T-helper 2 cell treated with Interferon-gamma antibody and Interleukin-4, amounts not matched to agents 5 μg/mL and 100 μg/mL, for 36 hours (primary cell): ENCODE measurements at regions not wholly inside any gene's neighbourhood (a gene's known extent, or its start where the extent isn't known, plus 50 kb on each side); places are given as distances from the start of the nearest gene placed in this dataset.

Source experiments
- DNase-seq: peaks from one replicate; pipeline ENCODE4 v3.0.0; 2021; ENCODE audit warnings: low spot score
- H3K27ac Mint-ChIP-seq: one replicate; pipeline ENCODE4 v1.8.0; 2021; ENCODE audit warnings: mild to moderate bottlenecking, mixed read lengths
- H3K27me3 Mint-ChIP-seq: one replicate; pipeline ENCODE4 v1.8.0; 2021; ENCODE audit warnings: low read depth, mixed read lengths
- H3K36me3 Mint-ChIP-seq: one replicate; pipeline ENCODE4 v1.8.0; 2021; ENCODE audit warnings: low read depth, mixed read lengths
- H3K4me1 Mint-ChIP-seq: one replicate; pipeline ENCODE4 v1.8.0; 2021; ENCODE audit warnings: low read depth, mixed read lengths
- H3K4me3 Mint-ChIP-seq: one replicate; pipeline ENCODE4 v1.8.0; 2022; ENCODE audit warnings: mild to moderate bottlenecking, moderate library complexity, mixed read lengths
- H3K9me3 Mint-ChIP-seq: one replicate; pipeline ENCODE4 v1.8.0; 2021; ENCODE audit warnings: mixed read lengths

GRCh38 chr1:208362011-208362410 lies 117.8 kb upstream of the PLXNA2 start:
- no peak overlapping the region for H3K27ac Mint-ChIP-seq
- H3K9me3 Mint-ChIP-seq = no peaks in the 10 kb centered on the region
- no peak for DNase-seq
- no peaks in the 10 kb centered on the region for H3K27me3 Mint-ChIP-seq
- no peaks in the 10 kb centered on the region for H3K4me1 Mint-ChIP-seq
- H3K4me3 Mint-ChIP-seq = no peak overlapping the region
- H3K36me3 Mint-ChIP-seq = no peaks in the 10 kb centered on the region

- no peaks in the 10 kb centered on the region for H3K27me3 Mint-ChIP-seq
Measured at GRCh38 chr1:208366559-208366958, 122.4 kb upstream of the PLXNA2 start.

GRCh38 chr1:208369045-208369444 lies 124.9 kb upstream of the PLXNA2 start:
- Mint-ChIP-seq H3K9me3 (no peaks in the 10 kb centered on the region), H3K27ac (no peak overlapping the region), H3K27me3 (no peaks in the 10 kb centered on the region), H3K4me3 (no peak overlapping the region), H3K36me3 (no peaks in the 10 kb centered on the region), H3K4me1 (peaks cover 5% of the 10 kb centered on the region)
- DNase-seq = no peak

More at GRCh38 chr1:208366559-208366958, 122.4 kb upstream of the PLXNA2 start:
- H3K27ac Mint-ChIP-seq = no peak overlapping the region
- no peaks in the 10 kb centered on the region for H3K9me3 Mint-ChIP-seq
- no peaks in the 10 kb centered on the region for H3K36me3 Mint-ChIP-seq
- DNase-seq = no peak
- peaks cover 5% of the 10 kb centered on the region for H3K4me1 Mint-ChIP-seq
- no peak overlapping the region for H3K4me3 Mint-ChIP-seq

- no peaks in the 10 kb centered on the region for H3K27me3 Mint-ChIP-seq
- no peaks in the 10 kb centered on the region for H3K9me3 Mint-ChIP-seq
- H3K4me3 Mint-ChIP-seq = no peak overlapping the region
- no peak for DNase-seq
- no peaks in the 10 kb centered on the region for H3K36me3 Mint-ChIP-seq
- H3K27ac Mint-ChIP-seq = no peak overlapping the region
- H3K4me1 Mint-ChIP-seq = peaks cover 5% of the 10 kb centered on the region
Measured at GRCh38 chr1:208369658-208370057, 125.5 kb upstream of the PLXNA2 start.

GRCh38 chr1:208374391-208374941 lies 130.3 kb upstream of the PLXNA2 start:
- no peaks in the 10 kb centered on the region for H3K9me3 Mint-ChIP-seq
- no peaks in the 10 kb centered on the region for H3K27me3 Mint-ChIP-seq
- H3K4me3 Mint-ChIP-seq = no peak overlapping the region
- no peak for DNase-seq
- H3K27ac Mint-ChIP-seq = no peak overlapping the region
- H3K4me1 Mint-ChIP-seq = no peaks in the 10 kb centered on the region
- no peaks in the 10 kb centered on the region for H3K36me3 Mint-ChIP-seq

- Mint-ChIP-seq H3K27ac (no peak overlapping the region), H3K9me3 (no peaks in the 10 kb centered on the region), H3K27me3 (peaks cover 2% of the 10 kb centered on the region), H3K4me3 (no peak overlapping the region), H3K4me1 (no peaks in the 10 kb centered on the region), H3K36me3 (no peaks in the 10 kb centered on the region)
- DNase-seq = no peak
Measured at GRCh38 chr1:208381481-208381880, 137.3 kb upstream of the PLXNA2 start.

GRCh38 chr1:208387908-208388811 lies 144.0 kb upstream of the PLXNA2 start:
- no peaks in the 10 kb centered on the region for H3K4me1 Mint-ChIP-seq
- H3K27ac Mint-ChIP-seq = no peak overlapping the region
- H3K36me3 Mint-ChIP-seq = no peaks in the 10 kb centered on the region
- DNase-seq = no peak
- peaks cover 5% of the 10 kb centered on the region for H3K27me3 Mint-ChIP-seq
- no peaks in the 10 kb centered on the region for H3K9me3 Mint-ChIP-seq
- H3K4me3 Mint-ChIP-seq = no peak overlapping the region

- H3K27me3 Mint-ChIP-seq = peaks cover 2% of the 10 kb centered on the region
- no peak overlapping the region for H3K4me3 Mint-ChIP-seq
- H3K27ac Mint-ChIP-seq = no peak overlapping the region
- H3K9me3 Mint-ChIP-seq = no peaks in the 10 kb centered on the region
- no peak for DNase-seq
- H3K4me1 Mint-ChIP-seq = no peaks in the 10 kb centered on the region
- no peaks in the 10 kb centered on the region for H3K36me3 Mint-ChIP-seq
Measured at GRCh38 chr1:208393416-208393815, 149.2 kb upstream of the PLXNA2 start.

- no peak for DNase-seq
- Mint-ChIP-seq H3K4me1 (no peaks in the 10 kb centered on the region), H3K9me3 (no peaks in the 10 kb centered on the region), H3K4me3 (no peak overlapping the region), H3K27me3 (peaks cover 2% of the 10 kb centered on the region), H3K36me3 (no peaks in the 10 kb centered on the region), H3K27ac (no peak overlapping the region)
Measured at GRCh38 chr1:208393826-208394225, 149.6 kb upstream of the PLXNA2 start.

- Mint-ChIP-seq H3K36me3 (no peaks in the 10 kb centered on the region), H3K27me3 (peaks cover 2% of the 10 kb centered on the region), H3K27ac (no peak overlapping the region), H3K4me3 (no peak overlapping the region), H3K9me3 (no peaks in the 10 kb centered on the region), H3K4me1 (no peaks in the 10 kb centered on the region)
- DNase-seq = no peak
Measured at GRCh38 chr1:208397286-208397685, 153.1 kb upstream of the PLXNA2 start.

GRCh38 chr1:208405014-208405413 lies 160.8 kb upstream of the PLXNA2 start:
- Mint-ChIP-seq H3K4me1 (no peaks in the 10 kb centered on the region), H3K27ac (no peak overlapping the region), H3K9me3 (no peaks in the 10 kb centered on the region), H3K27me3 (no peaks in the 10 kb centered on the region), H3K4me3 (no peak overlapping the region), H3K36me3 (no peaks in the 10 kb centered on the region)
- no peak for DNase-seq

GRCh38 chr1:208409176-208409575 lies 165.0 kb upstream of the PLXNA2 start:
- no peaks in the 10 kb centered on the region for H3K36me3 Mint-ChIP-seq
- no peaks in the 10 kb centered on the region for H3K9me3 Mint-ChIP-seq
- H3K27ac Mint-ChIP-seq = no peak overlapping the region
- H3K4me1 Mint-ChIP-seq = no peaks in the 10 kb centered on the region
- DNase-seq = no peak
- H3K4me3 Mint-ChIP-seq = no peak overlapping the region
- no peaks in the 10 kb centered on the region for H3K27me3 Mint-ChIP-seq

GRCh38 chr1:208410409-208410808 lies 166.2 kb upstream of the PLXNA2 start:
- Mint-ChIP-seq H3K27me3 (no peaks in the 10 kb centered on the region), H3K4me3 (no peak overlapping the region), H3K9me3 (no peaks in the 10 kb centered on the region), H3K36me3 (no peaks in the 10 kb centered on the region), H3K27ac (no peak overlapping the region), H3K4me1 (no peaks in the 10 kb centered on the region)
- DNase-seq = no peak

- no peaks in the 10 kb centered on the region for H3K9me3 Mint-ChIP-seq
- no peaks in the 10 kb centered on the region for H3K4me1 Mint-ChIP-seq
- no peak for DNase-seq
- no peaks in the 10 kb centered on the region for H3K36me3 Mint-ChIP-seq
- H3K4me3 Mint-ChIP-seq = no peak overlapping the region
- no peak overlapping the region for H3K27ac Mint-ChIP-seq
- no peaks in the 10 kb centered on the region for H3K27me3 Mint-ChIP-seq
Measured at GRCh38 chr1:208413006-208413405, 168.8 kb upstream of the PLXNA2 start.
